Raji (cell line): ENCODE measurements at regions not wholly inside any gene's neighbourhood (a gene's known extent, or its start where the extent isn't known, plus 50 kb on each side); places are given as distances from the start of the nearest gene placed in this dataset.

ENCODE experiments used
- POLR2A ChIP-seq: IDR thresholded peaks from 2 replicates; pipeline ENCODE4 v1.6.1; 2011; ENCODE audit warnings: low read depth, low read length, control low read depth; ENCODE audit not compliant: insufficient read depth

GRCh38 chr2:173589604-173590275 lies 235.1 kb downstream of the CDCA7 start:
- TF ChIP-seq POLR2A, result no peak

GRCh38 chr2:173590276-173590861 lies 235.7 kb downstream of the CDCA7 start:
- no peak for TF ChIP-seq POLR2A

DNA sequence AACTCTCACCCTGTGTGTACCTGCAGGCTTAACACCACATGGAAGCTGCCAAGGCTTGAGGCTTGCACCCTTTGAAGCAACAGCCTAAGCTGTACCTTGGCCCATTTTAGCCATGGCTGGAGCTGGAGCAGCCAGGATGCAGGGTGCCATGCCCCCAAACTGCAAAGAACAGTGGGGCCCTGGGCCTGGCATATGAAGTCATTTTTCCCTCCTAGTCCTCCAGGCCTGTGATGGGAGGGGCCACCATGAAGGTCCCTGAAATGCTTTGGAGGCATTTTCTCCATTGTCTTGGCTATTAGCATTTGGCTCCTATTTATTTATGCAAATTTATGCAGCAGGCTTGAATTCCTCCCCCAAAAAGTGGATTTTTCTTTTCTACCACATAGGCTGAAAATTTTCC lies 238.4 kb downstream of the CDCA7 start:
- no peak for TF ChIP-seq POLR2A

- TF ChIP-seq POLR2A, result no peak
Measured at GRCh38 chr2:173596244-173596643, 241.6 kb downstream of the CDCA7 start.

DNA sequence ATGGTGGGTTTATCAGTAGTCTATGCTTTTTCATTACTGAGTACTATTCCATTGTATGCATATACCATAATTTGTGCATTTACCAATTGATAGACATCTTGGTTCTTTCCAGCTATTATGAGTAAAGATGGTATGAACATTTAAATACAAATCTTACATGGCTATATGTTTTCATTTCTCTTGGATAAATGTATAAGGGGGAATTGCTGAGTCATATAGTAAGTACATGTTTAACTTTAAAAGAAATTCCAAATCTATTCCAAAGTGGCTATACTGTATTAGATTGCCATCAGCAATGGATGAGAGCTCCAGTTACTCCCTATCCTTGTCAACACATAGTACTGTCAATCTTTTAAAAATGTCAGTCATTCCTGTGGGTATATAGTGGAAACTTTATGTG lies 243.9 kb downstream of the CDCA7 start:
- TF ChIP-seq POLR2A, result no peak

- TF ChIP-seq POLR2A, result no peak
Measured at GRCh38 chr2:173599821-173600359, 245.2 kb downstream of the CDCA7 start.

DNA sequence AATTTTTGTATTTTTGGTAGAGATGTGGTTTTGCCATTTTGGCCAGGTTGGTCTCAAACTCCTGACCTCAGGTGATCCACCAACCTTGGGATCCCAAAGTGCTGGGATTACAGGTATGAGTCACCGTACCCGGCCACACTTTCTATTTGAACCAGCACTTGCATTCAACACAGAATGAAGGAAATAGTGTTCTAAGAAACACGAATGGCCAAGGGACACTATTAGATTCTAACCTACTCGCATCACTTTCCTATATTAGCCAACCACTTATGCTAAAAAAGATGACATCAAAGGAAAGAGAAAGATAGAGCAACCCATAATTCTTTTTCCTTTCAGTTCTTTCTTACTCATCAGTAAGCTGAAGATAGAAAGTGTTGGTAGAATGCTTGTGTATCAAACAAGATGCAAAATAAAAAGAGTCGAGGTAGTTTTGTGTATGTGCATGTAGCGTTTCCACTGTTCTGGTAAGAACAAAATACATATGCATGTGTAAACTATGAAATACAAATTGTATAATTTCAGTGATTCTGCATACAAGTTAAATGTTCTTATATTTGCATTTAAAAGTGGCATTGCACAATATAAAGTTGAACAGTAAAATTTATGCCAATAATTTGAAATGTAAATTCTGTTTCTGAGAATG lies 247.6 kb downstream of the CDCA7 start:
- no peak for TF ChIP-seq POLR2A

DNA sequence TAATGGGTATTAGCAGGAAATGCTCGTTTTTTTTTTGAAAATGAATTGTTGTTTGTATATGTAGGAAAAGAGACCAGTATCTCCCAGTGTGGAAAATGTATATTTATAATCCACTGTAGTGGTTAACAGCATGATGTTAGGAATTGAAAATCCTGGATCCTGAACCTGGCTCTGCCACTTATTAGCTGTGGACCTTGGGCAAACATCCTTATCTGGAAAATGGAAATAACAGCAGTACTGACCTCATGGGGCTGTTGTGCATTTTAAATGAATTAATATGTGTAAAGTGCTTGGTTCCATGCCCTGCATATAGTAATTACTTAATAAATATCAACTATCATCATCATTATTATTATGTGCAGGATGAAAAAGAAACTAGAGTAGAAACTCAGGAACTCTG lies 251.3 kb downstream of the CDCA7 start:
- no peak for TF ChIP-seq POLR2A

DNA sequence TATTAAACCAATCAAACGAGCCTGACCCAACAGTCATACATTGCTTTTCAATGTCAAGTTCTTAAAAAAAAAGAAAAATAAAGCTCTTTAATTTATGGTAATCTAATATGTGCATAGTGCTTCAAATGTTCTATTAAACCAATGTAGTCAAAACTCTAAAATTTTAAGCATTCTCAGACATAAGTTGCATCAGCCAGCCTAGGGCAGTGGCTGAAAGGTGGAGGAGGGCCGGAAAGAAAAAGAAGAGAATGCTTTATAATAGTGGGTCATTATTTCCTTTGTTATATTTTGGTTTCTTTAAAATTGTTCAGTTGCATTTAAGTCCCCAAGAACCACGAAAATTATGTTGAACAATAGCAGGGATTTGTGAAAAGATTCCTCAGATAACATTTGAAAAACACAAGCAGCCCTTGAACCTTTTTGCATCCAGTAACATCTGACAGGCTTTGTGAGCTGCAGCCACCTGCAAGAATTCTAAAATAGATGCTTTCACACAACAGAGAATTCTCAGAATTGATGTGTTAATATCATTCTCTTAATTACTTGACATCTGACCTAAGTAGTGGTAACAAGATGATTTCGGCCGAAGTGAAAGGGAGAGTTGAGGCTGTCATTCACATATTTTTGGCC lies 252.1 kb downstream of the CDCA7 start:
- TF ChIP-seq POLR2A, result no peak

DNA sequence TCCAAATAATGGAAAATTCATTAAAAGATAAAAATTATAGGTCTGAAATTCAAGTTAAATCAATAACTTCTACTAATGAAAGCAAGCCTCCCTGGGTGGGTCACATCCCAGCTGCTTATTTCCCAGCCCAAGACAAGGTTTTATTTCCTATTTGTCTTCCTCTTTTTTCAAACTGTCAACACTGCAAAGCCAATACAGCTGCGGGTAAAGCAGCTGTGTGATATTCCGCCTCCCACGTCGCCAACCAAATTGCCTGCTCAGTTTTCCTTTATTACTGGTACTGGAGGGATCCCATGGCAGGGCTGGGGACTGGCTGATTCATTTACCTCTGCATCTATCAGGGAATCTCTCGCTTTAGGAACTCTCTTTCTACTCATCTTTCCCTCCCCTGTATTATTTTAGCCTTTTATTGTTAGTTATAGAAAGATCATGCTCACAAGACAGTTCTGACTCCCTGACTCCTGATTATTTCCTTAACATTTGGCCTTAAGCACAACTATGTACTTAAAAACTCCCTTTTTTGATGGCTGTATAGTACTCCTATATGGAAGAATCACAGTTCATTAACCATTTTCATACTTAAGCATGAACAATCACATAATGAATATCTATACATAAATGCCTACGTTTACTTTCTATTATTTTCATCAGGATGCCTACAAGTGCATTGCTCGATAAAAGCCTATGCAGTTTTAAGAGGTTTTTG lies 253.1 kb downstream of the CDCA7 start:
- TF ChIP-seq POLR2A, result no peak

- no peak for TF ChIP-seq POLR2A
Measured at GRCh38 chr2:173611121-173611520, 256.4 kb downstream of the CDCA7 start.

- no peak for TF ChIP-seq POLR2A
Measured at GRCh38 chr2:173612354-173612753, 257.7 kb downstream of the CDCA7 start.

DNA sequence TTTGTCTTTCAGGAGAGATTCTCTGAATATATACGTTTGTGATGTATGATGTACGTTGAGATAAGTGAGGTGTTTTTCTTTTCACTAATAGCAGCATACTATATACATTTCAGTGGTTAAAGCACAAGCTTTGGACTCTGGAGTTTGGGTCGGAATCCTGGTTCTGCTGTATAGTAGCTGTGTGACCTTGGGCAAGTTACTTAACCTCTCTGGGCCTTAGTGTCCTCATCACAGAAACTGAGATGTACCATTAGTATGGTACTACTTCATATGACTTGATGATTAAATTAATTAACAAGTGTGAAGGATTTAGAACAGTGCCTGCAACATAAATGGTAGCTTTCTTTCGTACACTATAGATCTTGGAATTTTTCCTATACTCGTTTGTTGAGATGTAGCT lies 258.7 kb downstream of the CDCA7 start:
- no peak for TF ChIP-seq POLR2A

GRCh38 chr2:173614265-173614930 lies 259.7 kb downstream of the CDCA7 start:
- TF ChIP-seq POLR2A, result no peak
